Ascending aorta (tissue), 2 donors: ENCODE measurements at regions not wholly inside any gene's neighbourhood (a gene's known extent, or its start where the extent isn't known, plus 50 kb on each side); places are given as distances from the start of the nearest gene placed in this dataset.

Experiments used
- DNase-seq, 2 donors: peaks; one replicate each; pipeline ENCODE4 v3.0.0-alpha.2; 2019; ENCODE audit warnings: low spot score in 2 of 2
- H3K27ac ChIP-seq, 2 donors: fragments of 200-600 bp; sonication (generic); one replicate each; pipeline ENCODE4 v1.5.1; 2016 to 2017; ENCODE audit warnings: mild to moderate bottlenecking in 1 of 2
- H3K27me3 ChIP-seq: fragments of 200-600 bp; sonication (generic); one replicate; pipeline ENCODE4 v1.5.1; 2017
- H3K36me3 ChIP-seq, 2 donors: fragments of 200-600 bp; sonication (generic); one replicate each; pipeline ENCODE4 v1.5.1; 2016
- H3K4me1 ChIP-seq, 2 donors: fragments of 200-600 bp; sonication (generic); one replicate each; pipeline ENCODE4 v1.5.1; 2016 to 2017; ENCODE audit warnings: mild to moderate bottlenecking in 1 of 2
- H3K4me3 ChIP-seq, 2 donors: fragments of 200-600 bp; sonication (generic); one replicate each; pipeline ENCODE4 v1.5.1; 2016 to 2017; ENCODE audit warnings: mild to moderate bottlenecking in 1 of 2
- H3K9me3 ChIP-seq, 2 donors: fragments of 200-600 bp; sonication (generic); one replicate each; pipeline ENCODE4 v1.5.1; 2016
- CTCF ChIP-seq, 3 experiments: fragments of 200-600 bp in 2 of 3; fragments of 450-650 bp in 1 of 3; sonication (generic) in 2 of 3; IDR thresholded peaks; one replicate each; pipeline ENCODE4 v1.5.1; 2016 to 2019; ENCODE audit warnings: antibody characterized with exemption in 3 of 3, mild to moderate bottlenecking in 1 of 3, moderate library complexity in 1 of 3
- intact Hi-C: fragments of 100-400 bp; cut with DNase I; formaldehyde crosslinking; loops from one replicate; pipeline ENCODE4 v1.15.1; 2023

- Histone ChIP-seq H3K4me1 (peaks cover 8 to 22% of the 10 kb centered on the region in 2 donors), H3K27ac (no peak overlapping the region), H3K27me3 (no peaks in the 10 kb centered on the region), H3K36me3 (no peaks in the 10 kb centered on the region), H3K9me3 (no peaks in the 10 kb centered on the region), H3K4me3 (peak overlapping the region; percentile 51 to 86)
- DNase-seq = no peak
- intact Hi-C loops = loop anchor here (5.0 kb wide), 1 partner anchor 66 kb away; no protein-coding TSS in a partner anchor
- TF ChIP-seq CTCF (IDR thresholded peaks at IDR 0.05) = no peak
Measured at GRCh38 chr20:62551407-62552323, 75.9 kb upstream of the GATA5 start.

GRCh38 chr20:62552613-62553012 lies 76.8 kb upstream of the GATA5 start:
- H3K27me3 ChIP-seq = no peaks in the 10 kb centered on the region
- TF ChIP-seq CTCF (IDR thresholded peaks at IDR 0.05) = no peak
- no peaks in the 10 kb centered on the region for H3K9me3 ChIP-seq
- H3K27ac ChIP-seq = no peak overlapping the region
- no peak for DNase-seq
- intact Hi-C loops = loop anchor here (5.0 kb wide), 1 partner anchor 65 kb away; no protein-coding TSS in a partner anchor
- no peak overlapping the region for H3K4me3 ChIP-seq
- no peaks in the 10 kb centered on the region for H3K36me3 ChIP-seq
- peaks cover 8 to 22% of the 10 kb centered on the region in 2 donors for H3K4me1 ChIP-seq

- DNase-seq = no peak
- H3K27ac ChIP-seq = no peak overlapping the region
- H3K4me1 ChIP-seq = peaks cover 8 to 22% of the 10 kb centered on the region in 2 donors
- H3K27me3 ChIP-seq = no peaks in the 10 kb centered on the region
- intact Hi-C loops = loop anchor here (5.0 kb wide), 1 partner anchor 64 kb away; no protein-coding TSS in a partner anchor
- TF ChIP-seq CTCF (IDR thresholded peaks at IDR 0.05) = no peak
- no peak overlapping the region for H3K4me3 ChIP-seq
- no peaks in the 10 kb centered on the region for H3K36me3 ChIP-seq
- H3K9me3 ChIP-seq = no peaks in the 10 kb centered on the region
Measured at GRCh38 chr20:62553136-62553837, 77.5 kb upstream of the GATA5 start.

- Histone ChIP-seq H3K4me1 (peaks cover 8 to 22% of the 10 kb centered on the region in 2 donors), H3K36me3 (no peaks in the 10 kb centered on the region), H3K9me3 (no peaks in the 10 kb centered on the region), H3K27me3 (no peaks in the 10 kb centered on the region), H3K27ac (no peak overlapping the region), H3K4me3 (no peak overlapping the region)
- no peak for TF ChIP-seq CTCF (IDR thresholded peaks at IDR 0.05)
- no peak for DNase-seq
- intact Hi-C loops = loop anchor here (5.0 kb wide), 1 partner anchor 64 kb away; no protein-coding TSS in a partner anchor
Measured at GRCh38 chr20:62553838-62554161, 78.0 kb upstream of the GATA5 start.

- intact Hi-C loops = loop anchor here (5.0 kb wide), 1 partner anchor 63 kb away; no protein-coding TSS in a partner anchor
- Histone ChIP-seq H3K27me3 (no peaks in the 10 kb centered on the region), H3K36me3 (no peaks in the 10 kb centered on the region), H3K4me3 (no peak overlapping the region), H3K4me1 (peaks cover 8 to 20% of the 10 kb centered on the region in 2 donors), H3K9me3 (no peaks in the 10 kb centered on the region), H3K27ac (no peak overlapping the region)
- no peak for TF ChIP-seq CTCF (IDR thresholded peaks at IDR 0.05)
- no peak for DNase-seq
Measured at GRCh38 chr20:62554214-62554897, 78.6 kb upstream of the GATA5 start.
